Esophagus muscularis mucosa (tissue), 4 donors: ENCODE measurements at regions not wholly inside any gene's neighbourhood (a gene's known extent, or its start where the extent isn't known, plus 50 kb on each side); places are given as distances from the start of the nearest gene placed in this dataset.

Experiments
- DNase-seq: peaks from one replicate; pipeline ENCODE4 v3.0.0-alpha.2; 2017; ENCODE audit errors: extremely low spot score
- H3K27ac ChIP-seq, 4 donors: fragments of 200-600 bp; sonication (generic); replicated peaks in 1 of 4; 1 replicate in 3 of 4; 2 replicates in 1 of 4; pipeline ENCODE4 v1.5.1; 2016 to 2019; ENCODE audit warnings: mild to moderate bottlenecking in 1 of 4
- H3K27me3 ChIP-seq, 4 donors: fragments of 200-600 bp; sonication (generic); one replicate each; pipeline versions ENCODE4 v1.5.1 to v1.6.0; 2016 to 2019
- H3K36me3 ChIP-seq, 4 donors: fragments of 200-600 bp; sonication (generic); one replicate each; pipeline ENCODE4 v1.5.1; 2016 to 2019
- H3K4me1 ChIP-seq, 4 donors: fragments of 200-600 bp; sonication (generic); one replicate each; pipeline ENCODE4 v1.5.1; 2016 to 2019
- H3K4me3 ChIP-seq, 4 donors: fragments of 200-600 bp; sonication (generic); 1 replicate in 2 of 4; 2 replicates in 2 of 4; pipeline ENCODE4 v1.5.1; 2016 to 2019; ENCODE audit warnings: mild to moderate bottlenecking in 4 of 4, moderate library complexity in 1 of 4
- H3K9me3 ChIP-seq, 4 donors: fragments of 200-600 bp; sonication (generic); 1 replicate in 3 of 4; 2 replicates in 1 of 4; pipeline ENCODE4 v1.5.1; 2016 to 2019
- EP300 ChIP-seq: sonication (generic); formaldehyde crosslinking; IDR thresholded peaks from one replicate; pipeline ENCODE4 v1.6.1; 2017; ENCODE audit warnings: antibody characterized with exemption
- POLR2A ChIP-seq: fragments of 450-650 bp; IDR thresholded peaks from one replicate; pipeline ENCODE4 v1.6.1; 2017; ENCODE audit warnings: antibody characterized with exemption, moderate library complexity, mild to moderate bottlenecking, low read depth
- POLR2AphosphoS5 ChIP-seq, 2 donors: sonication (generic); formaldehyde crosslinking; IDR thresholded peaks; one replicate each; pipeline ENCODE4 v1.6.1; 2017; ENCODE audit warnings: antibody characterized with exemption in 2 of 2
- WGBS: methylation state at CpG from one replicate; pipeline ENCODE4 v1.1.5; 2018; 5-methylcytosine and 5-hydroxymethylcytosine counted together
- intact Hi-C: fragments of 100-400 bp; cut with DNase I; formaldehyde crosslinking; loops from one replicate; pipeline ENCODE4 v1.15.1; 2023
- small RNA-seq, 3 donors: library from RNA; depleted of rRNA; stranded (forward); fragments of <200 nt; gene quantifications; one replicate each; pipeline ENCODE3, GENCODE V24; 2016
- TF ChIP-seq, protein P1 (sequence below), 3 experiments: fragments of 200-600 bp in 2 of 3; fragments of 450-650 bp in 1 of 3; sonication (generic) in 2 of 3; IDR thresholded peaks; one replicate each; pipeline ENCODE4 v1.5.1; 2017 to 2019; ENCODE audit warnings: antibody characterized with exemption in 3 of 3, mild to moderate bottlenecking in 2 of 3, moderate library complexity in 1 of 3

DNA sequence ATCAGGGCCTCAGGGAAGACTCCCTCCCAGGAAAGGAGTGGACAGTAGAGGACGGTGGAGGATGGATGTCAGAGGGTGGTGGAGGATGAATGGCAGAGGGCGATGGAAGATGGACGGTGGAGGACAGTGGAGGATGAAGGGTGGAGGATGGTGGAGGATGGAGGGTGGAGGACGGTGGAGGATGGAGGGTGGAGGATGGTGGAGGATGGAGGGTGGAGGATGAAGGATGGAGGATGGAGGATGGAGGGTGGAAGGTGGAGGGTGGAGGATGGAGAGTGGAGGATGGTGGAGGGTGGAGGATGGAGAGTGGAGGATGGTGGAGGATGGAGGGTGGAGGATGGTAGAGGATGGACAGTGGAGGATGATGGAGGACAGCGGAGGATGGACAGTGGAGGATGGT is 95.9 kb downstream of the LRRC74A start:
- H3K4me1 ChIP-seq, result peaks cover 53 to 72% (median 59%) of the 10 kb centered on the region in 4 donors
- H3K36me3 ChIP-seq, result no peaks in the 10 kb centered on the region
- TF ChIP-seq, protein P1, sequence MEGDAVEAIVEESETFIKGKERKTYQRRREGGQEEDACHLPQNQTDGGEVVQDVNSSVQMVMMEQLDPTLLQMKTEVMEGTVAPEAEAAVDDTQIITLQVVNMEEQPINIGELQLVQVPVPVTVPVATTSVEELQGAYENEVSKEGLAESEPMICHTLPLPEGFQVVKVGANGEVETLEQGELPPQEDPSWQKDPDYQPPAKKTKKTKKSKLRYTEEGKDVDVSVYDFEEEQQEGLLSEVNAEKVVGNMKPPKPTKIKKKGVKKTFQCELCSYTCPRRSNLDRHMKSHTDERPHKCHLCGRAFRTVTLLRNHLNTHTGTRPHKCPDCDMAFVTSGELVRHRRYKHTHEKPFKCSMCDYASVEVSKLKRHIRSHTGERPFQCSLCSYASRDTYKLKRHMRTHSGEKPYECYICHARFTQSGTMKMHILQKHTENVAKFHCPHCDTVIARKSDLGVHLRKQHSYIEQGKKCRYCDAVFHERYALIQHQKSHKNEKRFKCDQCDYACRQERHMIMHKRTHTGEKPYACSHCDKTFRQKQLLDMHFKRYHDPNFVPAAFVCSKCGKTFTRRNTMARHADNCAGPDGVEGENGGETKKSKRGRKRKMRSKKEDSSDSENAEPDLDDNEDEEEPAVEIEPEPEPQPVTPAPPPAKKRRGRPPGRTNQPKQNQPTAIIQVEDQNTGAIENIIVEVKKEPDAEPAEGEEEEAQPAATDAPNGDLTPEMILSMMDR (IDR thresholded peaks at IDR 0.05), result no peak
- TF ChIP-seq POLR2A (no peak), EP300 (no peak), POLR2AphosphoS5 (IDR thresholded peaks at IDR 0.05) (no peak)
- no peak overlapping the region for H3K4me3 ChIP-seq
- intact Hi-C loops, result loop anchor here (5.0 kb wide), 1 partner anchor 35 kb away; no protein-coding TSS in a partner anchor
- no peak for DNase-seq
- H3K27me3 ChIP-seq, result no peaks in the 10 kb centered on the region
- no peak overlapping the region for H3K27ac ChIP-seq
- WGBS, result 97% methylated on average over 5 of the region's 5 CpGs
- no peaks in the 10 kb centered on the region for H3K9me3 ChIP-seq

DNA sequence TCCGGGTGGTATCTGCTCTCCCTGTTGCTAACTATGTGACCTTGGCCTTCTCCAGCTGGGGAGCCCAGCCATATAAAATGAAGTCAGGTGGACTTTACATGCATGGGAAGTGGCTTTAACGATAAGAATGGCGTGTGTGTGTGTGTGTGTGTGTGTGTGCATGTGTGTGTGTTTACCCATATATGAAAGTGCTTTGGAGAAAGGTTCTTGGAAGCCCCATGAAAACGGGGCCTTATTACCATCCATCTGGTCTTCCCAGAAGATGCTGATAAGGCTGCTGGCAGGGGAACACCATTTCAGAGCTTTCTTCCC is 94.8 kb downstream of the LRRC74A start:
- Histone ChIP-seq H3K36me3 (no peaks in the 10 kb centered on the region), H3K27ac (peak overlapping the region in 1 of 4 donors; percentile 96), H3K4me1 (peaks cover 54 to 79% (median 60%) of the 10 kb centered on the region in 4 donors), H3K4me3 (no peak overlapping the region), H3K9me3 (no peaks in the 10 kb centered on the region), H3K27me3 (no peaks in the 10 kb centered on the region)
- intact Hi-C loops, result loop anchor here (5.0 kb wide), 1 partner anchor 36 kb away; no protein-coding TSS in a partner anchor
- WGBS, result 83% methylated on average over 3 of the region's 4 CpGs
- DNase-seq, result no peak
- no peak for TF ChIP-seq EP300
- TF ChIP-seq, protein P1 (IDR thresholded peaks at IDR 0.05), result no peak
- TF ChIP-seq POLR2A, result no peak
- no peak for TF ChIP-seq POLR2AphosphoS5 (IDR thresholded peaks at IDR 0.05)

GRCh38 chr14:76920331-76921087 is 94.3 kb downstream of the LRRC74A start:
- H3K36me3 ChIP-seq, result no peaks in the 10 kb centered on the region
- no peak overlapping the region for H3K4me3 ChIP-seq
- H3K9me3 ChIP-seq, result no peaks in the 10 kb centered on the region
- DNase-seq, result no peak
- intact Hi-C loops, result loop anchor here (5.0 kb wide), 1 partner anchor 37 kb away; no protein-coding TSS in a partner anchor
- H3K4me1 ChIP-seq, result peaks cover 54 to 84% (median 58%) of the 10 kb centered on the region in 4 donors
- no peaks in the 10 kb centered on the region for H3K27me3 ChIP-seq
- peak overlapping the region; percentile 90 to 96 (median 94) for H3K27ac ChIP-seq
- 56% methylated on average over 11 of the region's 13 CpGs for WGBS
- TF ChIP-seq EP300 (no peak), POLR2AphosphoS5 (IDR thresholded peaks at IDR 0.05) (no peak), POLR2A (no peak)
- TF ChIP-seq, protein P1 (IDR thresholded peaks at IDR 0.05), result no peak

GRCh38 chr14:76919431-76920330 is 93.5 kb downstream of the LRRC74A start:
- H3K9me3 ChIP-seq, result no peaks in the 10 kb centered on the region
- peak overlapping the region; percentile 4 to 33 (median 14) for H3K4me3 ChIP-seq
- H3K36me3 ChIP-seq, result no peaks in the 10 kb centered on the region
- 17% methylated on average over 19 of the region's 21 CpGs for WGBS
- intact Hi-C loops, result loop anchor here (2.0 to 5.0 kb wide), 3 partner anchors 38 to 125 kb away; partner anchors contain the start of gene IRF2BPL
- no peaks in the 10 kb centered on the region for H3K27me3 ChIP-seq
- H3K27ac ChIP-seq, result peak overlapping the region; percentile 90 to 96 (median 94)
- TF ChIP-seq EP300, result no peak
- TF ChIP-seq, protein P1 (IDR thresholded peaks at IDR 0.05), result no peak
- TF ChIP-seq POLR2AphosphoS5 (IDR thresholded peaks at IDR 0.05), result no peak
- no peak for TF ChIP-seq POLR2A
- no peak for DNase-seq
- peaks cover 54 to 83% (median 58%) of the 10 kb centered on the region in 4 donors for H3K4me1 ChIP-seq

Small RNAs in the stretch of these regions (small RNA-seq; reads per million reads assigned to genes)
- 0 reads per million in 3 donors for gene RN7SL356P
